ENCODE measurements at regions not wholly inside any gene's neighbourhood (a gene's known extent, or its start where the extent isn't known, plus 50 kb on each side); places are given as distances from the start of the nearest gene placed in this dataset.

GRCh38 chr22:47853750-47854149, 1091.3 kb downstream of the TBC1D22A start:
- no peak for TF ChIP-seq CTCF (IDR thresholded peaks at IDR 0.05)
- no peak for TF ChIP-seq REST (IDR thresholded peaks at IDR 0.05; ENCODE audit: insufficient read depth in 1 of 2, low read depth in 2 of 2, low read length in 1 of 2)
- no peak for TF ChIP-seq POLR2AphosphoS5 (IDR thresholded peaks at IDR 0.05; ENCODE audit: low read depth, low read length)

All from Panc1 (cell line).